SU-DHL-6 (cell line): ENCODE measurements at regions not wholly inside any gene's neighbourhood (a gene's known extent, or its start where the extent isn't known, plus 50 kb on each side); places are given as distances from the start of the nearest gene placed in this dataset.

Experiments used
- CTCF ChIP-seq: fragments of 200-600 bp; sonication (generic); IDR thresholded peaks from one replicate; pipeline ENCODE4 v1.5.1; 2017; ENCODE audit warnings: antibody characterized with exemption, mild to moderate bottlenecking, low read length, moderate library complexity; ENCODE audit not compliant: insufficient read depth, poor library complexity, severe bottlenecking
- EZH2phosphoT487 ChIP-seq: fragments of 200-600 bp; sonication (generic), shearing (Covaris generic); conservative IDR thresholded peaks from 2 replicates; pipeline ENCODE4 v1.6.1; 2018; ENCODE audit warnings: mild to moderate bottlenecking, antibody characterized with exemption, low read length, moderate library complexity, mixed read lengths

GRCh38 chr14:54241517-54241916, 155.3 kb upstream of the CDKN3 start:
- TF ChIP-seq CTCF (no peak), EZH2phosphoT487 (no peak)
